ENCODE measurements at regions not wholly inside any gene's neighbourhood (a gene's known extent, or its start where the extent isn't known, plus 50 kb on each side); places are given as distances from the start of the nearest gene placed in this dataset.

- no peaks in the 10 kb centered on the region for H3K27me3 ChIP-seq
Measured at GRCh38 chr6:4511641-4512020, 264.6 kb upstream of the CDYL start.

GRCh38 chr6:4510906-4511640 lies 265.1 kb upstream of the CDYL start:
- Histone ChIP-seq H3K36me3 (no peaks in the 10 kb centered on the region), H3K4me3 (ENCODE audit: low read depth in 1 of 2, low read length in 1 of 2) (no peak overlapping the region), H3K9me3 (no peaks in the 10 kb centered on the region), H3K4me1 (ENCODE audit: control insufficient read depth in 1 of 2, insufficient read depth in 1 of 2, low read depth in 1 of 2, low read length in 1 of 2) (no peaks in the 10 kb centered on the region), H3K27me3 (no peaks in the 10 kb centered on the region), H3K27ac (no peak overlapping the region)
- TF ChIP-seq CTCF (IDR thresholded peaks at IDR 0.05): no peak

More at GRCh38 chr6:4511641-4512020, 264.6 kb upstream of the CDYL start:
- Histone ChIP-seq H3K36me3 (no peaks in the 10 kb centered on the region), H3K9me3 (no peaks in the 10 kb centered on the region), H3K4me1 (ENCODE audit: control insufficient read depth in 1 of 2, insufficient read depth in 1 of 2, low read depth in 1 of 2, low read length in 1 of 2) (no peaks in the 10 kb centered on the region), H3K4me3 (ENCODE audit: low read depth in 1 of 2, low read length in 1 of 2) (no peak overlapping the region), H3K27ac (no peak overlapping the region)
- no peak for TF ChIP-seq CTCF (IDR thresholded peaks at IDR 0.05)

- no peak for TF ChIP-seq CTCF (IDR thresholded peaks at IDR 0.05)
- no peaks in the 10 kb centered on the region for H3K9me3 ChIP-seq
- H3K27me3 ChIP-seq: no peaks in the 10 kb centered on the region
- H3K4me3 ChIP-seq (ENCODE audit: low read depth in 1 of 2, low read length in 1 of 2): no peak overlapping the region
- H3K36me3 ChIP-seq: no peaks in the 10 kb centered on the region
- no peak overlapping the region for H3K27ac ChIP-seq
- no peaks in the 10 kb centered on the region for H3K4me1 ChIP-seq (ENCODE audit: control insufficient read depth in 1 of 2, insufficient read depth in 1 of 2, low read depth in 1 of 2, low read length in 1 of 2)
Measured at GRCh38 chr6:4510317-4510716, 265.9 kb upstream of the CDYL start.

GRCh38 chr6:4509506-4509905 lies 266.7 kb upstream of the CDYL start:
- H3K9me3 ChIP-seq: no peaks in the 10 kb centered on the region
- no peaks in the 10 kb centered on the region for H3K4me1 ChIP-seq (ENCODE audit: control insufficient read depth in 1 of 2, insufficient read depth in 1 of 2, low read depth in 1 of 2, low read length in 1 of 2)
- H3K36me3 ChIP-seq: no peaks in the 10 kb centered on the region
- no peaks in the 10 kb centered on the region for H3K27me3 ChIP-seq
- no peak overlapping the region for H3K27ac ChIP-seq
- TF ChIP-seq CTCF (IDR thresholded peaks at IDR 0.05): no peak
- H3K4me3 ChIP-seq (ENCODE audit: low read depth in 1 of 2, low read length in 1 of 2): no peak overlapping the region

GRCh38 chr6:4506792-4507191 lies 269.4 kb upstream of the CDYL start:
- no peaks in the 10 kb centered on the region for H3K9me3 ChIP-seq
- H3K27me3 ChIP-seq: no peaks in the 10 kb centered on the region
- no peak overlapping the region for H3K27ac ChIP-seq
- no peak for TF ChIP-seq CTCF (IDR thresholded peaks at IDR 0.05)
- no peaks in the 10 kb centered on the region for H3K4me1 ChIP-seq (ENCODE audit: control insufficient read depth in 1 of 2, insufficient read depth in 1 of 2, low read depth in 1 of 2, low read length in 1 of 2)
- no peaks in the 10 kb centered on the region for H3K36me3 ChIP-seq
- H3K4me3 ChIP-seq (ENCODE audit: low read depth in 1 of 2, low read length in 1 of 2): no peak overlapping the region
